Keratinocyte (primary cell): ENCODE measurements at regions not wholly inside any gene's neighbourhood (a gene's known extent, or its start where the extent isn't known, plus 50 kb on each side); places are given as distances from the start of the nearest gene placed in this dataset.

Source experiments
- DNase-seq: peaks from one replicate; pipeline ENCODE4 v3.0.0-alpha.2; 2011; ENCODE audit warnings: low read depth, missing footprints, low spot score
- FAIRE-seq: peaks from 2 replicates; lab custom pipeline; 2011; peaks lifted over from hg19 to GRCh38; lab: Jason Lieb, UNC
- H2AFZ ChIP-seq: 2 replicates; pipeline ENCODE4 v1.6.0; 2012; ENCODE audit warnings: low read length, control low read depth, inconsistent platforms; ENCODE audit not compliant: control insufficient read depth
- H3K27ac ChIP-seq: 2 replicates; pipeline ENCODE4 v1.5.1; 2011; ENCODE audit warnings: low read length; ENCODE audit not compliant: control insufficient read depth, insufficient read depth
- H3K27me3 ChIP-seq: 3 replicates; pipeline ENCODE4 v1.6.0; 2011; ENCODE audit warnings: low read length; ENCODE audit not compliant: control insufficient read depth, insufficient read depth; ENCODE audit errors: extremely low read depth
- H3K36me3 ChIP-seq, 2 experiments: 2 replicates in 1 of 2; 3 replicates in 1 of 2; pipeline ENCODE4 v1.5.1; 2011; ENCODE audit warnings: low read length in 2 of 2, mild to moderate bottlenecking in 1 of 2; ENCODE audit not compliant: control insufficient read depth in 2 of 2, insufficient read depth in 2 of 2; ENCODE audit errors: extremely low read depth in 1 of 2
- H3K4me1 ChIP-seq: 3 replicates; pipeline ENCODE4 v1.5.1; 2011; ENCODE audit warnings: low read length; ENCODE audit not compliant: control insufficient read depth, insufficient read depth; ENCODE audit errors: extremely low read depth
- H3K4me2 ChIP-seq: 3 replicates; pipeline ENCODE4 v1.6.0; 2011; ENCODE audit warnings: low read depth, low read length; ENCODE audit not compliant: control insufficient read depth, insufficient read depth; ENCODE audit errors: extremely low read depth
- H3K4me3 ChIP-seq, 3 experiments: fragments of 200-600 bp in 1 of 3; sonication (generic) in 1 of 3; 2 replicates in 2 of 3; 3 replicates in 1 of 3; pipeline ENCODE4 v1.5.1; 2011 to 2016; ENCODE audit warnings: low read length in 3 of 3, mild to moderate bottlenecking in 3 of 3, control low read depth in 2 of 3, inconsistent platforms in 1 of 3, low read depth in 1 of 3, mixed read lengths in 1 of 3, mixed run types in 1 of 3, moderate library complexity in 1 of 3; ENCODE audit not compliant: control insufficient read depth in 2 of 3, insufficient read depth in 2 of 3; ENCODE audit errors: extremely low read depth in 1 of 3
- H3K79me2 ChIP-seq: 2 replicates; pipeline ENCODE4 v1.6.0; 2012; ENCODE audit warnings: low read length; ENCODE audit not compliant: control insufficient read depth, insufficient read depth
- H3K9ac ChIP-seq: 3 replicates; pipeline ENCODE4 v1.6.0; 2011; ENCODE audit warnings: low read length; ENCODE audit not compliant: control insufficient read depth, insufficient read depth; ENCODE audit errors: extremely low read depth
- H3K9me1 ChIP-seq: 3 replicates; pipeline ENCODE4 v1.6.0; 2011; ENCODE audit warnings: low read length; ENCODE audit not compliant: control insufficient read depth, insufficient read depth; ENCODE audit errors: extremely low read depth
- H3K9me3 ChIP-seq: 2 replicates; pipeline ENCODE4 v1.5.1; 2012; ENCODE audit warnings: low read depth, low read length; ENCODE audit not compliant: control insufficient read depth
- H4K20me1 ChIP-seq: 3 replicates; pipeline ENCODE4 v1.6.0; 2011; ENCODE audit warnings: low read length; ENCODE audit not compliant: control insufficient read depth, insufficient read depth; ENCODE audit errors: extremely low read depth
- EZH2 ChIP-seq: IDR thresholded peaks from one replicate; pipeline ENCODE4 v1.6.1; 2012; ENCODE audit warnings: inconsistent platforms, mild to moderate bottlenecking, low read length, moderate library complexity
- dilution Hi-C: fragments of 300-500 bp; cut with MboI; formaldehyde crosslinking; loops from one replicate; pipeline ENCODE4 v1.7.0; 2020; ENCODE audit warnings: low sequenced_read_pairs; ENCODE audit not compliant: extremely low pct_ligation_motif_present
- TF ChIP-seq, protein P1 (sequence below), 3 experiments: IDR thresholded peaks in 1 of 3; conservative IDR thresholded peaks in 1 of 3; optimal IDR thresholded peaks in 1 of 3; 2 replicates in 2 of 3; 3 replicates in 1 of 3; pipeline versions ENCODE3 to v1.5.1; 2011; ENCODE audit warnings: low read length in 3 of 3, mild to moderate bottlenecking in 3 of 3, moderate library complexity in 2 of 3, control low read depth in 1 of 3, inconsistent platforms in 1 of 3; ENCODE audit not compliant: insufficient read depth in 2 of 3; ENCODE audit errors: extremely low read depth in 1 of 3

DNA sequence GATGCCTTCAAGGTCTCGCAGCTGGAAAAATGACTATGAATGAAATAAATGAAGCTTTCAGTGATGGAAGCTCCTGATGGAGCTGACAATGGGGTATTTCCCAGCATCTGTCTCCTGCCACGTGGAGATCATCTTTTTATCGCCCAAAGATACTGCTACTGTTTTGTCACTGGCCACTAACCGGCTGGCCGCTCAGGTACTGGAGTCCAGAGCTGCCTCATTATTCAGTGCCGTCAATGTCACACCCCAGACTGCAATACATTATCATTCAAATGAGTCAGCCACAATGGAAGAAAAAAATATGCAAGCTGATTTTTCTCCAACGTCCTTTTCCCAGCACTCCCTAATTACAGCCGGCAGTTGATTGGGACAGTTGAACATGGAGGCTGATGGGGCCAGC is 280.4 kb downstream of the ZSWIM6 start:
- no peaks in the 10 kb centered on the region for H3K9me1 ChIP-seq
- no peak overlapping the region for H3K4me2 ChIP-seq
- no peaks in the 10 kb centered on the region for H3K4me1 ChIP-seq
- no peak overlapping the region for H3K4me3 ChIP-seq
- H3K9ac ChIP-seq = no peak overlapping the region
- H2AFZ ChIP-seq = no peak overlapping the region
- no peak for FAIRE-seq
- H3K27me3 ChIP-seq = peaks cover 7% of the 10 kb centered on the region
- no peaks in the 10 kb centered on the region for H3K79me2 ChIP-seq
- H3K36me3 ChIP-seq = no peaks in the 10 kb centered on the region
- no peak for DNase-seq
- no peaks in the 10 kb centered on the region for H4K20me1 ChIP-seq
- no peak for TF ChIP-seq EZH2
- TF ChIP-seq, protein P1, sequence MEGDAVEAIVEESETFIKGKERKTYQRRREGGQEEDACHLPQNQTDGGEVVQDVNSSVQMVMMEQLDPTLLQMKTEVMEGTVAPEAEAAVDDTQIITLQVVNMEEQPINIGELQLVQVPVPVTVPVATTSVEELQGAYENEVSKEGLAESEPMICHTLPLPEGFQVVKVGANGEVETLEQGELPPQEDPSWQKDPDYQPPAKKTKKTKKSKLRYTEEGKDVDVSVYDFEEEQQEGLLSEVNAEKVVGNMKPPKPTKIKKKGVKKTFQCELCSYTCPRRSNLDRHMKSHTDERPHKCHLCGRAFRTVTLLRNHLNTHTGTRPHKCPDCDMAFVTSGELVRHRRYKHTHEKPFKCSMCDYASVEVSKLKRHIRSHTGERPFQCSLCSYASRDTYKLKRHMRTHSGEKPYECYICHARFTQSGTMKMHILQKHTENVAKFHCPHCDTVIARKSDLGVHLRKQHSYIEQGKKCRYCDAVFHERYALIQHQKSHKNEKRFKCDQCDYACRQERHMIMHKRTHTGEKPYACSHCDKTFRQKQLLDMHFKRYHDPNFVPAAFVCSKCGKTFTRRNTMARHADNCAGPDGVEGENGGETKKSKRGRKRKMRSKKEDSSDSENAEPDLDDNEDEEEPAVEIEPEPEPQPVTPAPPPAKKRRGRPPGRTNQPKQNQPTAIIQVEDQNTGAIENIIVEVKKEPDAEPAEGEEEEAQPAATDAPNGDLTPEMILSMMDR (optimal IDR thresholded peaks at IDR 0.05 in 1 of 3, IDR thresholded peaks at IDR 0.05 in 1 of 3, conservative IDR thresholded peaks at IDR 0.05 in 1 of 3; ENCODE audit: extremely low read depth in 1 of 3, insufficient read depth in 2 of 3, low read length in 3 of 3) = no peak
- no peaks in the 10 kb centered on the region for H3K9me3 ChIP-seq
- dilution Hi-C loops = no loop called here
- no peak overlapping the region for H3K27ac ChIP-seq

DNA sequence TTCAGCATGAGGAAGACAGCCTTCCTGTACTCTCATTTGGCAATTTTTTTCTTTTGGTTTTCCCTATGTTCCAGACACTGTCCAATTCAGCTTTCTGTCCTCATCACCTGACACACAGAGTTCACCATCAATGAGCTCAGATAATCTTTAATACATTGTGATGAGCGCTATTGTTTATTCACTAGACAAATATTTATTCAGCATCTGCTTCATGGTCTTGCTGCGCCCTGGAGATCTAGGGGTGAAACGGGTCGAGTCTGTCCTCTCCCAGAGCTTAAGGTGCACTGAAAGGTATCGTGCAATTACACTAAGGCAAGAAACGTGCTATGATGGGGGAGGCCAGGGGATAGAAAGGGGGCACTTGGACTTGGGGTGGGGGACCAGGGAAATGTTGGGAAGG is 281.6 kb downstream of the ZSWIM6 start:
- no peaks in the 10 kb centered on the region for H3K79me2 ChIP-seq
- no peaks in the 10 kb centered on the region for H4K20me1 ChIP-seq
- no peak overlapping the region for H2AFZ ChIP-seq
- no peaks in the 10 kb centered on the region for H3K4me1 ChIP-seq
- peaks cover 7% of the 10 kb centered on the region for H3K27me3 ChIP-seq
- H3K9me1 ChIP-seq = no peaks in the 10 kb centered on the region
- H3K36me3 ChIP-seq = no peaks in the 10 kb centered on the region
- no peak overlapping the region for H3K4me2 ChIP-seq
- DNase-seq (no peak), FAIRE-seq (no peak)
- H3K27ac ChIP-seq = no peak overlapping the region
- no peaks in the 10 kb centered on the region for H3K9me3 ChIP-seq
- dilution Hi-C loops = no loop called here
- H3K4me3 ChIP-seq = no peak overlapping the region
- no peak for TF ChIP-seq EZH2
- TF ChIP-seq, protein P1 (optimal IDR thresholded peaks at IDR 0.05 in 1 of 3, IDR thresholded peaks at IDR 0.05 in 1 of 3, conservative IDR thresholded peaks at IDR 0.05 in 1 of 3; ENCODE audit: extremely low read depth in 1 of 3, insufficient read depth in 2 of 3, low read length in 3 of 3) = no peak
- H3K9ac ChIP-seq = no peak overlapping the region
